GM10248 (cell line): ENCODE measurements at regions not wholly inside any gene's neighbourhood (a gene's known extent, or its start where the extent isn't known, plus 50 kb on each side); places are given as distances from the start of the nearest gene placed in this dataset.

Source experiments
- CTCF ChIA-PET: fragments of 300-600 bp; sonication (Branson Sonifier 250); formaldehyde crosslinking; extraction: SDS; loops from one replicate; lab custom pipeline; 2021; ENCODE audit warnings: antibody characterized with exemption; lab: Yijun Ruan, JAX
- POLR2A ChIA-PET: fragments of 350-650 bp; sonication (Branson Sonifier 250); formaldehyde crosslinking; extraction: SDS; loops from one replicate; lab custom pipeline; 2020; ENCODE audit warnings: antibody characterized with exemption; lab: Yijun Ruan, JAX
- DNase-seq: peaks from one replicate; pipeline ENCODE4 v3.0.0; 2012; ENCODE audit errors: extremely low spot score
- TF ChIP-seq, protein P1 (sequence below): IDR thresholded peaks from 2 replicates; pipeline ENCODE4 v1.5.1; 2012; ENCODE audit warnings: mild to moderate bottlenecking, low read depth; ENCODE audit errors: extremely low read depth, missing control alignments, control extremely low read depth

DNA sequence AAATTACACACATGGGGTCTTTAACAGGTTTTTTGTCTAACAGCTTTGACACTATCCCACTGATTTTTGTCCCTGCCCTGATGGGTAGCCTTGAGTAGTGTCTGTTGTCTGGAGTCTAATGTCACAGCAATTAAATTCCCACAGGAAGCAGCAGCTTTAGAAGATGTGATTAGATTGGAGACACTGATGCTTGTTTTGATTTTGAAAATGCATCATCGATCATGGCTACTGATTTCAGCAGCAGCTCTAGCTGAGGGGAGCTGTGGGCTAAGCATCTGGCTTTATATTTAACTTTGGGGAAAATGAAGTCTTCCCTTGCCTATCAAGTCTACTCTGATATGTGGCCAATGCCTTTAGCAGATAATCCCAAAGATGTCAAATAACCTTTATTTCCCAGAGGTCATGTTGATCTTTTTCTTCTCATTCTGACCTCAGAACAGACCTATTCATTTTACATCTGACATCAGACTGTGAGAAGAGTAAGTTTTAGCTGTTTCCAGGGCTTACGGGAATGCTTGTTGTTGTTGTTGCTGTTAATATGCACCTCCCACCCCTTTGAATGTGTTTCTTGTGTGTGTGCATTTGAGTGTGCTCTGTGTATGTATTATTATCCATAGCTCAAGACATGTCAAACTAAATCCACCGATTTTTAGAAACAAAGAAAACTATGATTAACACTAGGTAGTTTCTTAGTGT, 704.9 kb upstream of the NUDT12 start:
- no peak for DNase-seq
- ChIA-PET CTCF (interaction anchor here (1.2 to 3.2 kb wide), 3 partner anchors 11 to 14 kb away, joined by 3 to 7 read pairs (median 4); no protein-coding TSS in a partner anchor), POLR2A (no interaction called here)
- TF ChIP-seq, protein P1, sequence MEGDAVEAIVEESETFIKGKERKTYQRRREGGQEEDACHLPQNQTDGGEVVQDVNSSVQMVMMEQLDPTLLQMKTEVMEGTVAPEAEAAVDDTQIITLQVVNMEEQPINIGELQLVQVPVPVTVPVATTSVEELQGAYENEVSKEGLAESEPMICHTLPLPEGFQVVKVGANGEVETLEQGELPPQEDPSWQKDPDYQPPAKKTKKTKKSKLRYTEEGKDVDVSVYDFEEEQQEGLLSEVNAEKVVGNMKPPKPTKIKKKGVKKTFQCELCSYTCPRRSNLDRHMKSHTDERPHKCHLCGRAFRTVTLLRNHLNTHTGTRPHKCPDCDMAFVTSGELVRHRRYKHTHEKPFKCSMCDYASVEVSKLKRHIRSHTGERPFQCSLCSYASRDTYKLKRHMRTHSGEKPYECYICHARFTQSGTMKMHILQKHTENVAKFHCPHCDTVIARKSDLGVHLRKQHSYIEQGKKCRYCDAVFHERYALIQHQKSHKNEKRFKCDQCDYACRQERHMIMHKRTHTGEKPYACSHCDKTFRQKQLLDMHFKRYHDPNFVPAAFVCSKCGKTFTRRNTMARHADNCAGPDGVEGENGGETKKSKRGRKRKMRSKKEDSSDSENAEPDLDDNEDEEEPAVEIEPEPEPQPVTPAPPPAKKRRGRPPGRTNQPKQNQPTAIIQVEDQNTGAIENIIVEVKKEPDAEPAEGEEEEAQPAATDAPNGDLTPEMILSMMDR: no peak

DNA sequence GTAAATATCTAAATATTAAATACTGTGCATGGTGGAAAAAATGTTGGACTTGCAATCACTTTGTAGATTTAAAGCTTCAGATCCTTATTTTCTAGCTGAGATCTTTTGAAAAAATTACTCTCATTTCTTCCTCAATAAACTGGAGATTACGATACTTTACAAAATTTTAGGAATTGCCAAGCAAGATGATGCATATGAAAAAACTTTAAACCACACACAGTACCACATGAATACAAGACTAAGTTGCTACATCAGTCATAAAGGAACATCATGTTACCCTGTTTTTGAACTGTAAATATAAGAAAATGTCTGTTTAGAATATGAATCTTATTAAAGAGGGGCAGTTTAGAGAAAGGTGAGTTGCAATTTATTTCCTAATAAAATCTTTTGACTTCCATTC, 703.6 kb upstream of the NUDT12 start:
- POLR2A ChIA-PET: no interaction called here
- no peak for DNase-seq
- TF ChIP-seq, protein P1: no peak
- CTCF ChIA-PET: interaction anchor here (1.2 to 3.2 kb wide), 2 partner anchors 9 to 14 kb away, joined by 4 to 7 read pairs; no protein-coding TSS in a partner anchor

DNA sequence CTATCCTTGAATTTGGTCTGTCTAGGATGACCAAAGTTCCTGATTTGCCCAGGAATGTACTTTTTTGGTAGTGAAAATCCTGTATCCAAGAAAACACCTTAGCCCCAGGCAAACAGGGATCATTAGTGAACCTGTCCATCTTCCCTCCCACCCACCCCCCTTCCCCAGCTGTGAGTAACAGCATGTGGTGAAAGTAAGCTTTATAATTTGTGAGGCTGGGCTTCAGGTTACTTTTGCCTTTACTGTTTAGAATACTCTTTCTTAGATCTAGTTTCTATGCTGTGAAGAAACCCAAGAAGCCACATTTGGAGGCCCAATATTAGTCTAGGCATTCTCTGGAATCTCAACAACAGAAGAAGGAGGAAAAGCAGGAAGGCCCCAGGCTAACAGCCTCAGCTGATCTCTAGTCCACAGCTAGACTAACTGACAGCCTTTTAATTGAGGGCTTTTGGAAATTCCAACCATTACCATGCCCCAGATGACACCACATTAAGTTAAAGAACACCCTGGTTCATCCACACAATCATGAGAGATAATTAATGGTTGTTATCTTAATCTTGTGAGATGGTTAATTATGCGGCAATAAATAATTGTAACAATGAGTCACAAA, 703.0 kb upstream of the NUDT12 start:
- CTCF ChIA-PET: interaction anchor here (3.2 kb wide), 1 partner anchor 14 kb away, joined by 7 read pairs; no protein-coding TSS in a partner anchor
- POLR2A ChIA-PET: no interaction called here
- DNase-seq: no peak
- TF ChIP-seq, protein P1: no peak

DNA sequence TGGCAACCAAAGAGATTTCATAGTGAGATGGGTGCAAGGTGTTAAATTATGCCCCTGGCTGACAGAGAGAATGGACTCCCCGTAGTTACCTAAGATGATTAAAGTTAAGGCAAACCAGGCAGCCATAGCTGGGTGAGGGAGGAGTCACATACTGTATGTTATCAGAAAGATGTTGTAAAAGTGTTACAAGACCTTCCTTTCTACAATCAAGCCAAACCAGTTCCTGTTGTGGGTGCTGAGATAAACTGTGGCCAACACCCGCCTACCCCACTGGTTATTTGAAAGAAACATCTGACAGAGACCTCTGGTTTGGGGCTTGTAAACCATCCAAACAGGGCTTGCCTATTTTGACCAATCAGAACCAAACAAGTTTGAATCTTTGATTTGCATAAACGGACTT, 684.7 kb upstream of the NUDT12 start:
- ChIA-PET CTCF (no interaction called here), POLR2A (no interaction called here)
- DNase-seq: no peak
- TF ChIP-seq, protein P1: no peak

DNA sequence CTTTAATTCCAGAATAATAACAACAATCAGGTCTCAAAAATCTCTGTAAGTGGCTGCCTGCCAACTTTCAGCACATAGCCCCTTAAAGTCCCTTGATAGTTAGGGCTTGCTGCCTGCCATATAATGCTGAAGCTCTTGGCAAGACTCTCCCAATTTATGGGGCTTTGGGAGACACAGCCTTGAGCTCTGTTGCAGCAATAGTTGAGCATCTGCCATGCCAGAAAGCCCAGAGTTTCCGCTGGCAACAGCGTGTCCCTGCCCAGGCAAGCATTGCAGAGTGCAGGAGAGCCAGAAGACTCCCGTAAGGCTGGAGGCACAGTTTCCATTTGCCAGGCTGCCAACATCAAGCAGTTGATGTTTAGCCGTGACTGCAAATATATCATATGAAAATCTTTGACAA, 678.5 kb upstream of the NUDT12 start:
- POLR2A ChIA-PET: no interaction called here
- DNase-seq: no peak
- TF ChIP-seq, protein P1: no peak
- CTCF ChIA-PET: no interaction called here

DNA sequence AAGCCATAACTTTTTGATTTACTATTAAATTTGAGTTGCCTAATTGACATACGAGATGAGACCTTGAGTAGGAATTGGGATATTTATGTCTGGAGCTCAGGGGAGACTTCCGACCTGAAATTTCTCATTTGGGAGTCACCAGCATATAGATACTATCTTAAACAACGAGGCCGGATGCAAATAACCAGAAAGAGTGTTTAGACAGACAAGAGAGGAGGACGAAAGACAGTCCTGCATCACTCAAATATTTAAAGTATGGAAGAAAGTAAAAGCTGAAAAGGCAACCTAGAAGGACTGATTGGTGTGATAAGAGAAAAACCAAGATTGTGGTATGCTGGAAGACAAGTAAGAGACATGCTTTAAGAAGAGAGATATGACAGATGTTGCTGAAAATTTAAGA, 675.0 kb upstream of the NUDT12 start:
- DNase-seq: no peak
- TF ChIP-seq, protein P1: no peak
- CTCF ChIA-PET: interaction anchor here (1.3 to 1.5 kb wide), 2 partner anchors 15 to 16 kb away, joined by 3 read pairs; no protein-coding TSS in a partner anchor
- POLR2A ChIA-PET: no interaction called here
